K562 (cell line): ENCODE measurements at regions not wholly inside any gene's neighbourhood (a gene's known extent, or its start where the extent isn't known, plus 50 kb on each side); places are given as distances from the start of the nearest gene placed in this dataset.

Experiments used
- BRD9 ChIP-seq: fragments of 450-650 bp; IDR thresholded peaks from 2 replicates; pipeline ENCODE4 v1.6.1; 2018; ENCODE audit warnings: low read depth; ENCODE audit not compliant: partially characterized antibody
- CREM ChIP-seq: IDR thresholded peaks from 2 replicates; pipeline ENCODE4 v1.6.1; 2014; ENCODE audit warnings: antibody characterized with exemption, low read depth
- IFI16 ChIP-seq: fragments of 250-450 bp; sonication (Bioruptor Pico); IDR thresholded peaks from 2 replicates; pipeline ENCODE4 v2.1.2; 2022; ENCODE audit warnings: mild to moderate bottlenecking, inconsistent platforms
- NR4A1 ChIP-seq, 2 experiments: fragments of 250-450 bp in 1 of 2; fragments of 450-650 bp in 1 of 2; sonication (Bioruptor Pico) in 1 of 2; IDR thresholded peaks; 2 replicates each; pipeline versions ENCODE4 v1.4.0 to v1.6.1; 2016 to 2020; ENCODE audit warnings: mild to moderate bottlenecking in 2 of 2, missing compliant biosample characterization in 1 of 2, missing genetic modification characterization in 1 of 2, moderate library complexity in 1 of 2
- RNF2 ChIP-seq: sonication (generic); IDR thresholded peaks from 2 replicates; pipeline ENCODE4 v1.6.1; 2016
- SOX6 ChIP-seq: fragments of 450-650 bp; IDR thresholded peaks from 2 replicates; pipeline ENCODE4 v1.6.1; 2014; ENCODE audit warnings: mild to moderate bottlenecking
- ZNF232 ChIP-seq: sonication (generic); formaldehyde crosslinking; IDR thresholded peaks from 2 replicates; pipeline ENCODE4 v1.8.0; 2022; ENCODE audit warnings: mild to moderate bottlenecking, missing genetic modification reagents
- ZNF764 ChIP-seq: fragments of 250-450 bp; sonication (Bioruptor Pico); IDR thresholded peaks from 2 replicates; pipeline ENCODE4 v1.4.0; 2020; ENCODE audit warnings: low read depth, mild to moderate bottlenecking, moderate library complexity
- TF ChIP-seq, protein P1 (sequence below), 2 experiments: fragments of 150-350 bp in 1 of 2; IDR thresholded peaks; 2 replicates each; pipeline ENCODE4 v1.6.1; 2012 to 2016; ENCODE audit warnings: low read depth in 2 of 2, low read length in 2 of 2, mild to moderate bottlenecking in 1 of 2, moderate library complexity in 1 of 2
- TF ChIP-seq, protein P2 (sequence below): sonication (generic); formaldehyde crosslinking; IDR thresholded peaks from 2 replicates; pipeline ENCODE4 v1.9.0; 2022; ENCODE audit warnings: mild to moderate bottlenecking, missing genetic modification reagents
- TF ChIP-seq, protein P3 (sequence below), 2 experiments: fragments of 450-650 bp in 1 of 2; sonication (generic) in 1 of 2; formaldehyde crosslinking in 1 of 2; IDR thresholded peaks in 1 of 2; conservative IDR thresholded peaks in 1 of 2; 2 replicates each; pipeline versions ENCODE4 v1.6.1 to v1.8.1; 2016 to 2023; ENCODE audit warnings: mild to moderate bottlenecking in 2 of 2, moderate library complexity in 2 of 2, inconsistent platforms in 1 of 2, missing genetic modification reagents in 1 of 2
- TF ChIP-seq, protein P4 (sequence below): fragments of 450-650 bp; IDR thresholded peaks from 2 replicates; pipeline ENCODE4 v1.6.1; 2016; ENCODE audit warnings: low read depth

DNA sequence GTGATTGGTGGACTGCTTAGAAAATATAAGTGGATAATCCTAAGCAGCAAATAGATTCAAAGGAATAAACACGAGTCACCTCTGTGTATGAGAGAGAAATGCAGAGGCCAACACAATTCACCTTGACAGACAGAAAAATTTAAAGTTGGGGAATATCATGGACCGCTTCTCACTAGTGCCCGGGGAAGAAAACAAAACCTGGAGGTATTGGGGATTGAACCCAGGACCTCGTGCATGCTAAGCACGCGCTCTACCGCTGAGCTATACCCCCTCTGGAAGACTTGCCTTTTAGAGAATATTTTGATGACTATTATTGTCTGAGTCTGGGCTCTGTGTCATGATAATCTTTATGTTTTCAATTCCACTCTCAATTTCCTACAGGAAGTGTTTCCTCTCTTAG is 111.9 kb downstream of the TRIM27 start (continued):
- TF ChIP-seq, protein P1, sequence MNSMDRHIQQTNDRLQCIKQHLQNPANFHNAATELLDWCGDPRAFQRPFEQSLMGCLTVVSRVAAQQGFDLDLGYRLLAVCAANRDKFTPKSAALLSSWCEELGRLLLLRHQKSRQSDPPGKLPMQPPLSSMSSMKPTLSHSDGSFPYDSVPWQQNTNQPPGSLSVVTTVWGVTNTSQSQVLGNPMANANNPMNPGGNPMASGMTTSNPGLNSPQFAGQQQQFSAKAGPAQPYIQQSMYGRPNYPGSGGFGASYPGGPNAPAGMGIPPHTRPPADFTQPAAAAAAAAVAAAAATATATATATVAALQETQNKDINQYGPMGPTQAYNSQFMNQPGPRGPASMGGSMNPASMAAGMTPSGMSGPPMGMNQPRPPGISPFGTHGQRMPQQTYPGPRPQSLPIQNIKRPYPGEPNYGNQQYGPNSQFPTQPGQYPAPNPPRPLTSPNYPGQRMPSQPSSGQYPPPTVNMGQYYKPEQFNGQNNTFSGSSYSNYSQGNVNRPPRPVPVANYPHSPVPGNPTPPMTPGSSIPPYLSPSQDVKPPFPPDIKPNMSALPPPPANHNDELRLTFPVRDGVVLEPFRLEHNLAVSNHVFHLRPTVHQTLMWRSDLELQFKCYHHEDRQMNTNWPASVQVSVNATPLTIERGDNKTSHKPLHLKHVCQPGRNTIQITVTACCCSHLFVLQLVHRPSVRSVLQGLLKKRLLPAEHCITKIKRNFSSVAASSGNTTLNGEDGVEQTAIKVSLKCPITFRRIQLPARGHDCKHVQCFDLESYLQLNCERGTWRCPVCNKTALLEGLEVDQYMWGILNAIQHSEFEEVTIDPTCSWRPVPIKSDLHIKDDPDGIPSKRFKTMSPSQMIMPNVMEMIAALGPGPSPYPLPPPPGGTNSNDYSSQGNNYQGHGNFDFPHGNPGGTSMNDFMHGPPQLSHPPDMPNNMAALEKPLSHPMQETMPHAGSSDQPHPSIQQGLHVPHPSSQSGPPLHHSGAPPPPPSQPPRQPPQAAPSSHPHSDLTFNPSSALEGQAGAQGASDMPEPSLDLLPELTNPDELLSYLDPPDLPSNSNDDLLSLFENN (IDR thresholded peaks at IDR 0.05; ENCODE audit: low read depth in 2 of 2, low read length in 2 of 2), result no peak
- TF ChIP-seq, protein P2, sequence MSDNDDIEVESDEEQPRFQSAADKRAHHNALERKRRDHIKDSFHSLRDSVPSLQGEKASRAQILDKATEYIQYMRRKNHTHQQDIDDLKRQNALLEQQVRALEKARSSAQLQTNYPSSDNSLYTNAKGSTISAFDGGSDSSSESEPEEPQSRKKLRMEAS, result peak; percentile 70
- no peak for TF ChIP-seq NR4A1 (CRISPR knock-in tag; IDR thresholded peaks at IDR 0.05)
- no peak for TF ChIP-seq NR4A1 (tag; IDR thresholded peaks at IDR 0.05)
- TF ChIP-seq BRD9, result peak; percentile 89
- TF ChIP-seq, protein P3, sequence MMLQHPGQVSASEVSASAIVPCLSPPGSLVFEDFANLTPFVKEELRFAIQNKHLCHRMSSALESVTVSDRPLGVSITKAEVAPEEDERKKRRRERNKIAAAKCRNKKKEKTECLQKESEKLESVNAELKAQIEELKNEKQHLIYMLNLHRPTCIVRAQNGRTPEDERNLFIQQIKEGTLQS (IDR thresholded peaks at IDR 0.05), result no peak
- TF ChIP-seq, protein P3 (CRISPR knock-in tag; conservative IDR thresholded peaks at IDR 0.05), result 0 out of 2 replicates have a peak, but pooled peaks have one; percentile 18
- peak; percentile 57; the same call in 1 of the 2 replicates for TF ChIP-seq SOX6
- peak; percentile 44; the same call in 1 of the 2 replicates for TF ChIP-seq RNF2
- TF ChIP-seq, protein P4, sequence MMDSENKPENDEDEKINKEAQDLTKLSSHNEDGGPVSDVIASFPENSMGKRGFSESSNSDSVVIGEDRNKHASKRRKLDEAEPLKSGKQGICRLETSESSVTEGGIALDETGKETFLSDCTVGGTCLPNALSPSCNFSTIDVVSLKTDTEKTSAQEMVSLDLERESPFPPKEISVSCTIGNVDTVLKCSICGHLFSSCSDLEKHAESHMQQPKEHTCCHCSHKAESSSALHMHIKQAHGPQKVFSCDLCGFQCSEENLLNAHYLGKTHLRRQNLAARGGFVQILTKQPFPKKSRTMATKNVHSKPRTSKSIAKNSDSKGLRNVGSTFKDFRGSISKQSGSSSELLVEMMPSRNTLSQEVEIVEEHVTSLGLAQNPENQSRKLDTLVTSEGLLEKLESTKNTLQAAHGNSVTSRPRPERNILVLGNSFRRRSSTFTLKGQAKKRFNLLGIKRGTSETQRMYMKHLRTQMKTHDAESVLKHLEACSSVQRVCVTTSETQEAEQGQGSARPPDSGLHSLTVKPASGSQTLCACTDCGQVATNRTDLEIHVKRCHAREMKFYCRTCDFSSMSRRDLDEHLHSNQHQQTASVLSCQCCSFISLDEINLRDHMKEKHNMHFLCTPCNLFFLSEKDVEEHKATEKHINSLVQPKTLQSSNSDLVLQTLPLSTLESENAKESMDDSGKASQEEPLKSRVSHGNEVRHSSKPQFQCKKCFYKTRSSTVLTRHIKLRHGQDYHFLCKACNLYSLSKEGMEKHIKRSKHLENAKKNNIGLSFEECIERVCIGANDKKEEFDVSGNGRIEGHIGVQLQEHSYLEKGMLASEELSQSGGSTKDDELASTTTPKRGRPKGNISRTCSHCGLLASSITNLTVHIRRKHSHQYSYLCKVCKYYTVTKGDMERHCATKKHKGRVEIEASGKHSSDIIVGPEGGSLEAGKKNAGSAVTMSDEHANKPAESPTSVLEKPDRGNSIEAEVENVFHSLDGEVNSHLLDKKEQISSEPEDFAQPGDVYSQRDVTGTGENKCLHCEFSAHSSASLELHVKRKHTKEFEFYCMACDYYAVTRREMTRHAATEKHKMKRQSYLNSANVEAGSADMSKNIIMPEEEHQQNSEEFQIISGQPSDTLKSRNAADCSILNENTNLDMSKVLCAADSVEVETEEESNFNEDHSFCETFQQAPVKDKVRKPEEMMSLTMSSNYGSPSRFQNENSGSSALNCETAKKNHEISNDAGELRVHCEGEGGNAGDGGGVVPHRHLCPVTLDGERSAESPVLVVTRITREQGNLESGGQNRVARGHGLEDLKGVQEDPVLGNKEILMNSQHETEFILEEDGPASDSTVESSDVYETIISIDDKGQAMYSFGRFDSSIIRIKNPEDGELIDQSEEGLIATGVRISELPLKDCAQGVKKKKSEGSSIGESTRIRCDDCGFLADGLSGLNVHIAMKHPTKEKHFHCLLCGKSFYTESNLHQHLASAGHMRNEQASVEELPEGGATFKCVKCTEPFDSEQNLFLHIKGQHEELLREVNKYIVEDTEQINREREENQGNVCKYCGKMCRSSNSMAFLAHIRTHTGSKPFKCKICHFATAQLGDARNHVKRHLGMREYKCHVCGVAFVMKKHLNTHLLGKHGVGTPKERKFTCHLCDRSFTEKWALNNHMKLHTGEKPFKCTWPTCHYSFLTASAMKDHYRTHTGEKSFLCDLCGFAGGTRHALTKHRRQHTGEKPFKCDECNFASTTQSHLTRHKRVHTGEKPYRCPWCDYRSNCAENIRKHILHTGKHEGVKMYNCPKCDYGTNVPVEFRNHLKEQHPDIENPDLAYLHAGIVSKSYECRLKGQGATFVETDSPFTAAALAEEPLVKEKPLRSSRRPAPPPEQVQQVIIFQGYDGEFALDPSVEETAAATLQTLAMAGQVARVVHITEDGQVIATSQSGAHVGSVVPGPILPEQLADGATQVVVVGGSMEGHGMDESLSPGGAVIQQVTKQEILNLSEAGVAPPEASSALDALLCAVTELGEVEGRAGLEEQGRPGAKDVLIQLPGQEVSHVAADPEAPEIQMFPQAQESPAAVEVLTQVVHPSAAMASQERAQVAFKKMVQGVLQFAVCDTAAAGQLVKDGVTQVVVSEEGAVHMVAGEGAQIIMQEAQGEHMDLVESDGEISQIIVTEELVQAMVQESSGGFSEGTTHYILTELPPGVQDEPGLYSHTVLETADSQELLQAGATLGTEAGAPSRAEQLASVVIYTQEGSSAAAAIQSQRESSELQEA, result no peak; the same call in 1 of the 2 replicates
- TF ChIP-seq CREM, result peak; percentile 34; the same call in 1 of the 2 replicates
- no peak for TF ChIP-seq ZNF232
- TF ChIP-seq ZNF764, result peak; percentile 76
- TF ChIP-seq IFI16, result no peak
